ENCODE measurements at regions not wholly inside any gene's neighbourhood (a gene's known extent, or its start where the extent isn't known, plus 50 kb on each side); places are given as distances from the start of the nearest gene placed in this dataset.

- Mint-ChIP-seq H3K27ac (ENCODE audit: unreplicated experiment) (no peak overlapping the region), H3K9me3 (ENCODE audit: unreplicated experiment) (no peaks in the 10 kb centered on the region), H3K4me1 (ENCODE audit: low read depth, unreplicated experiment) (no peaks in the 10 kb centered on the region), H3K4me3 (ENCODE audit: unreplicated experiment) (no peak overlapping the region), H3K36me3 (ENCODE audit: low read depth, unreplicated experiment) (no peaks in the 10 kb centered on the region), H3K27me3 (ENCODE audit: low read depth, unreplicated experiment) (no peaks in the 10 kb centered on the region)
- DNase-seq (ENCODE audit: low read depth): peak; percentile 61
- Histone ChIP-seq H4K20me1 (ENCODE audit: insufficient read depth, low read length) (no peaks in the 10 kb centered on the region), H3K4me1 (ENCODE audit: insufficient read depth, low read length) (no peaks in the 10 kb centered on the region), H3K4me2 (ENCODE audit: low read length) (no peak overlapping the region), H3K36me3 (ENCODE audit: insufficient read depth, low read length) (no peaks in the 10 kb centered on the region), H3K9ac (ENCODE audit: low read length) (no peak overlapping the region), H2AFZ (ENCODE audit: low read depth, low read length) (no peak overlapping the region), H3K4me3 (ENCODE audit: insufficient read depth, low read depth, low read length) (no peak overlapping the region), H3K9me3 (ENCODE audit: insufficient read depth, low read depth, low read length) (no peaks in the 10 kb centered on the region), H3K79me2 (ENCODE audit: insufficient read depth, low read length) (no peaks in the 10 kb centered on the region), H3K27me3 (ENCODE audit: insufficient read depth, low read length) (no peaks in the 10 kb centered on the region), H3K27ac (ENCODE audit: low read depth, low read length) (no peak overlapping the region)
- no peak for TF ChIP-seq CTCF (IDR thresholded peaks at IDR 0.05; ENCODE audit: insufficient read depth, low read depth, low read length)
- TF ChIP-seq EZH2 (IDR thresholded peaks at IDR 0.05; ENCODE audit: insufficient read depth, low read length): no peak
- FAIRE-seq: peak; percentile 81
Measured at GRCh38 chrX:22345884-22346283, 73.2 kb downstream of the CBLL2 start.

- H3K27me3 ChIP-seq (ENCODE audit: insufficient read depth, low read length): no peaks in the 10 kb centered on the region
- H4K20me1 ChIP-seq (ENCODE audit: insufficient read depth, low read length): no peaks in the 10 kb centered on the region
- Mint-ChIP-seq H3K27ac (ENCODE audit: unreplicated experiment) (no peak overlapping the region), H3K27me3 (ENCODE audit: low read depth, unreplicated experiment) (no peaks in the 10 kb centered on the region), H3K4me3 (ENCODE audit: unreplicated experiment) (no peak overlapping the region), H3K9me3 (ENCODE audit: unreplicated experiment) (no peaks in the 10 kb centered on the region), H3K36me3 (ENCODE audit: low read depth, unreplicated experiment) (no peaks in the 10 kb centered on the region), H3K4me1 (ENCODE audit: low read depth, unreplicated experiment) (no peaks in the 10 kb centered on the region)
- TF ChIP-seq CTCF (IDR thresholded peaks at IDR 0.05; ENCODE audit: insufficient read depth, low read depth, low read length) (no peak), EZH2 (IDR thresholded peaks at IDR 0.05; ENCODE audit: insufficient read depth, low read length) (no peak)
- H2AFZ ChIP-seq (ENCODE audit: low read depth, low read length): no peak overlapping the region
- DNase-seq (ENCODE audit: low read depth) (no peak), FAIRE-seq (no peak)
- no peaks in the 10 kb centered on the region for H3K4me1 ChIP-seq (ENCODE audit: insufficient read depth, low read length)
- H3K79me2 ChIP-seq (ENCODE audit: insufficient read depth, low read length): no peaks in the 10 kb centered on the region
- no peak overlapping the region for H3K27ac ChIP-seq (ENCODE audit: low read depth, low read length)
- H3K9ac ChIP-seq (ENCODE audit: low read length): no peak overlapping the region
- H3K9me3 ChIP-seq (ENCODE audit: insufficient read depth, low read depth, low read length): no peaks in the 10 kb centered on the region
- H3K4me3 ChIP-seq (ENCODE audit: insufficient read depth, low read depth, low read length): no peak overlapping the region
- no peaks in the 10 kb centered on the region for H3K36me3 ChIP-seq (ENCODE audit: insufficient read depth, low read length)
- H3K4me2 ChIP-seq (ENCODE audit: low read length): no peak overlapping the region
Measured at GRCh38 chrX:22347491-22347890, 74.8 kb downstream of the CBLL2 start.

- Mint-ChIP-seq H3K4me3 (ENCODE audit: unreplicated experiment) (no peak overlapping the region), H3K4me1 (ENCODE audit: low read depth, unreplicated experiment) (no peaks in the 10 kb centered on the region), H3K9me3 (ENCODE audit: unreplicated experiment) (no peaks in the 10 kb centered on the region), H3K27ac (ENCODE audit: unreplicated experiment) (no peak overlapping the region), H3K36me3 (ENCODE audit: low read depth, unreplicated experiment) (no peaks in the 10 kb centered on the region), H3K27me3 (ENCODE audit: low read depth, unreplicated experiment) (no peaks in the 10 kb centered on the region)
- Histone ChIP-seq H3K36me3 (ENCODE audit: insufficient read depth, low read length) (no peaks in the 10 kb centered on the region), H3K9ac (ENCODE audit: low read length) (no peak overlapping the region), H4K20me1 (ENCODE audit: insufficient read depth, low read length) (no peaks in the 10 kb centered on the region), H2AFZ (ENCODE audit: low read depth, low read length) (no peak overlapping the region), H3K4me1 (ENCODE audit: insufficient read depth, low read length) (no peaks in the 10 kb centered on the region), H3K4me3 (ENCODE audit: insufficient read depth, low read depth, low read length) (no peak overlapping the region), H3K79me2 (ENCODE audit: insufficient read depth, low read length) (no peaks in the 10 kb centered on the region), H3K27me3 (ENCODE audit: insufficient read depth, low read length) (no peaks in the 10 kb centered on the region), H3K27ac (ENCODE audit: low read depth, low read length) (no peak overlapping the region), H3K9me3 (ENCODE audit: insufficient read depth, low read depth, low read length) (no peaks in the 10 kb centered on the region), H3K4me2 (ENCODE audit: low read length) (no peak overlapping the region)
- DNase-seq (ENCODE audit: low read depth) (no peak), FAIRE-seq (no peak)
- TF ChIP-seq CTCF (IDR thresholded peaks at IDR 0.05; ENCODE audit: insufficient read depth, low read depth, low read length) (no peak), EZH2 (IDR thresholded peaks at IDR 0.05; ENCODE audit: insufficient read depth, low read length) (no peak)
Measured at GRCh38 chrX:22349116-22349515, 76.4 kb downstream of the CBLL2 start.

Measured in astrocyte (in vitro differentiated cells and primary cell).